Dendritic cell treated with granulocyte-macrophage colony-stimulating factor and Interleukin-4, amounts not matched to agents 40 ng/mL and 50 ng/mL, for 4 days (primary cell): ENCODE measurements at regions not wholly inside any gene's neighbourhood (a gene's known extent, or its start where the extent isn't known, plus 50 kb on each side); places are given as distances from the start of the nearest gene placed in this dataset.

Source experiments
- H3K27ac Mint-ChIP-seq: one replicate; pipeline ENCODE4 v1.8.0; 2022; ENCODE audit warnings: mild to moderate bottlenecking, mixed read lengths
- H3K27me3 Mint-ChIP-seq: one replicate; pipeline ENCODE4 v1.8.0; 2022; ENCODE audit warnings: mild to moderate bottlenecking, mixed read lengths
- H3K36me3 Mint-ChIP-seq: one replicate; pipeline ENCODE4 v1.8.0; 2022; ENCODE audit warnings: low read depth, mixed read lengths
- H3K4me1 Mint-ChIP-seq: one replicate; pipeline ENCODE4 v1.8.0; 2022; ENCODE audit warnings: low read depth, mixed read lengths
- H3K4me3 Mint-ChIP-seq: one replicate; pipeline ENCODE4 v1.8.0; 2022; ENCODE audit warnings: mild to moderate bottlenecking, moderate library complexity, mixed read lengths
- H3K9me3 Mint-ChIP-seq: one replicate; pipeline ENCODE4 v1.8.0; 2022; ENCODE audit warnings: mixed read lengths
- intact Hi-C: fragments of 100-400 bp; cut with micrococcal nuclease; formaldehyde crosslinking; loops from one replicate; pipeline ENCODE4 v1.15.0; 2022

- Mint-ChIP-seq H3K36me3 (no peaks in the 10 kb centered on the region), H3K4me3 (no peak overlapping the region), H3K4me1 (peaks cover 5% of the 10 kb centered on the region), H3K9me3 (no peaks in the 10 kb centered on the region), H3K27ac (no peak overlapping the region), H3K27me3 (peaks cover 10% of the 10 kb centered on the region)
- intact Hi-C loops: no loop called here
Measured at GRCh38 chr6:150711061-150711460, 111.4 kb downstream of the PLEKHG1 start.

GRCh38 chr6:150711584-150712504 is 112.2 kb downstream of the PLEKHG1 start:
- intact Hi-C loops: no loop called here
- H3K36me3 Mint-ChIP-seq: no peaks in the 10 kb centered on the region
- no peaks in the 10 kb centered on the region for H3K9me3 Mint-ChIP-seq
- no peak overlapping the region for H3K4me3 Mint-ChIP-seq
- peaks cover 5% of the 10 kb centered on the region for H3K4me1 Mint-ChIP-seq
- H3K27ac Mint-ChIP-seq: no peak overlapping the region
- H3K27me3 Mint-ChIP-seq: peaks cover 10% of the 10 kb centered on the region

- Mint-ChIP-seq H3K27me3 (peaks cover 10% of the 10 kb centered on the region), H3K36me3 (no peaks in the 10 kb centered on the region), H3K9me3 (no peaks in the 10 kb centered on the region), H3K4me3 (no peak overlapping the region), H3K4me1 (peaks cover 5% of the 10 kb centered on the region), H3K27ac (no peak overlapping the region)
- intact Hi-C loops: no loop called here
Measured at GRCh38 chr6:150712505-150713252, 113.0 kb downstream of the PLEKHG1 start.

- Mint-ChIP-seq H3K27ac (no peak overlapping the region), H3K9me3 (no peaks in the 10 kb centered on the region), H3K27me3 (peaks cover 8% of the 10 kb centered on the region), H3K4me1 (no peaks in the 10 kb centered on the region), H3K4me3 (no peak overlapping the region), H3K36me3 (no peaks in the 10 kb centered on the region)
- intact Hi-C loops: no loop called here
Measured at GRCh38 chr6:150713487-150713886, 113.8 kb downstream of the PLEKHG1 start.

GRCh38 chr6:150713931-150714330 is 114.2 kb downstream of the PLEKHG1 start:
- Mint-ChIP-seq H3K4me1 (no peaks in the 10 kb centered on the region), H3K9me3 (no peaks in the 10 kb centered on the region)

GRCh38 chr6:150715133-150715532 is 115.4 kb downstream of the PLEKHG1 start:
- H3K4me3 Mint-ChIP-seq: no peak overlapping the region
- H3K27ac Mint-ChIP-seq: no peak overlapping the region
- no peaks in the 10 kb centered on the region for H3K9me3 Mint-ChIP-seq
- no peaks in the 10 kb centered on the region for H3K36me3 Mint-ChIP-seq
- intact Hi-C loops: no loop called here
- H3K4me1 Mint-ChIP-seq: no peaks in the 10 kb centered on the region
- peaks cover 8% of the 10 kb centered on the region for H3K27me3 Mint-ChIP-seq

More at GRCh38 chr6:150713931-150714330, 114.2 kb downstream of the PLEKHG1 start:
- Mint-ChIP-seq H3K27me3 (peaks cover 7% of the 10 kb centered on the region), H3K27ac (no peak overlapping the region), H3K36me3 (no peaks in the 10 kb centered on the region), H3K4me3 (no peak overlapping the region)
- intact Hi-C loops: no loop called here

- intact Hi-C loops: no loop called here
- Mint-ChIP-seq H3K9me3 (no peaks in the 10 kb centered on the region), H3K27ac (no peak overlapping the region), H3K4me3 (no peak overlapping the region), H3K27me3 (peaks cover 12% of the 10 kb centered on the region), H3K4me1 (no peaks in the 10 kb centered on the region), H3K36me3 (no peaks in the 10 kb centered on the region)
Measured at GRCh38 chr6:150717419-150717818, 117.7 kb downstream of the PLEKHG1 start.

- Mint-ChIP-seq H3K27ac (no peak overlapping the region), H3K36me3 (no peaks in the 10 kb centered on the region), H3K4me1 (no peaks in the 10 kb centered on the region), H3K9me3 (no peaks in the 10 kb centered on the region), H3K4me3 (no peak overlapping the region), H3K27me3 (peaks cover 9% of the 10 kb centered on the region)
- intact Hi-C loops: no loop called here
Measured at GRCh38 chr6:150719099-150719766, 119.5 kb downstream of the PLEKHG1 start.

GRCh38 chr6:150719831-150720230 is 120.1 kb downstream of the PLEKHG1 start:
- Mint-ChIP-seq H3K27ac (no peak overlapping the region), H3K9me3 (no peaks in the 10 kb centered on the region), H3K27me3 (peaks cover 9% of the 10 kb centered on the region), H3K4me3 (no peak overlapping the region), H3K4me1 (no peaks in the 10 kb centered on the region), H3K36me3 (no peaks in the 10 kb centered on the region)
- intact Hi-C loops: no loop called here

GRCh38 chr6:150720774-150721233 is 121.1 kb downstream of the PLEKHG1 start:
- Mint-ChIP-seq H3K4me1 (no peaks in the 10 kb centered on the region), H3K27me3 (peaks cover 10% of the 10 kb centered on the region), H3K9me3 (no peaks in the 10 kb centered on the region), H3K36me3 (no peaks in the 10 kb centered on the region), H3K27ac (no peak overlapping the region), H3K4me3 (no peak overlapping the region)
- intact Hi-C loops: no loop called here

GRCh38 chr6:150721418-150722266 is 122.0 kb downstream of the PLEKHG1 start:
- H3K9me3 Mint-ChIP-seq: no peaks in the 10 kb centered on the region
- no peak overlapping the region for H3K4me3 Mint-ChIP-seq
- no peaks in the 10 kb centered on the region for H3K36me3 Mint-ChIP-seq
- H3K27ac Mint-ChIP-seq: no peak overlapping the region
- intact Hi-C loops: no loop called here
- H3K27me3 Mint-ChIP-seq: peaks cover 12% of the 10 kb centered on the region
- no peaks in the 10 kb centered on the region for H3K4me1 Mint-ChIP-seq

- intact Hi-C loops: no loop called here
- Mint-ChIP-seq H3K9me3 (no peaks in the 10 kb centered on the region), H3K4me1 (no peaks in the 10 kb centered on the region), H3K36me3 (no peaks in the 10 kb centered on the region), H3K27ac (no peak overlapping the region), H3K4me3 (no peak overlapping the region), H3K27me3 (peaks cover 12% of the 10 kb centered on the region)
Measured at GRCh38 chr6:150722614-150723344, 123.1 kb downstream of the PLEKHG1 start.

GRCh38 chr6:150723345-150723658 is 123.6 kb downstream of the PLEKHG1 start:
- Mint-ChIP-seq H3K4me1 (no peaks in the 10 kb centered on the region), H3K27ac (no peak overlapping the region), H3K27me3 (peaks cover 12% of the 10 kb centered on the region), H3K9me3 (no peaks in the 10 kb centered on the region), H3K4me3 (no peak overlapping the region), H3K36me3 (no peaks in the 10 kb centered on the region)
- intact Hi-C loops: no loop called here
